Esophagus squamous epithelium (tissue), 5 donors: ENCODE measurements at regions not wholly inside any gene's neighbourhood (a gene's known extent, or its start where the extent isn't known, plus 50 kb on each side); places are given as distances from the start of the nearest gene placed in this dataset.
"Not testable (repeated sequence)": the region's sequence is repeated elsewhere in the genome, so short reads cannot be mapped to it uniquely, and the experiment has no call there.

Source experiments
- DNase-seq: peaks from one replicate; lab custom pipeline; 2025; lab: John Stamatoyannopoulos, UW
- H3K27ac ChIP-seq, 4 donors: fragments of 200-600 bp; sonication (generic); one replicate each; pipeline ENCODE4 v1.5.1; 2016 to 2019; ENCODE audit warnings: mild to moderate bottlenecking in 1 of 4
- H3K27me3 ChIP-seq, 4 donors: fragments of 200-600 bp; sonication (generic); 1 replicate in 3 of 4; 2 replicates in 1 of 4; pipeline versions ENCODE4 v1.5.1 to v1.6.0; 2017 to 2021; ENCODE audit warnings: antibody characterized with exemption in 1 of 4
- H3K36me3 ChIP-seq, 3 donors: fragments of 200-600 bp; sonication (generic); one replicate each; pipeline ENCODE4 v1.5.1; 2016 to 2019
- H3K4me1 ChIP-seq, 3 donors: fragments of 200-600 bp; sonication (generic); one replicate each; pipeline ENCODE4 v1.5.1; 2017 to 2019
- H3K4me3 ChIP-seq, 4 donors: fragments of 200-600 bp; sonication (generic); 1 replicate in 3 of 4; 2 replicates in 1 of 4; pipeline ENCODE4 v1.5.1; 2016 to 2019; ENCODE audit warnings: mild to moderate bottlenecking in 2 of 4, moderate library complexity in 1 of 4
- H3K9me3 ChIP-seq, 3 donors: fragments of 200-600 bp; sonication (generic); one replicate each; pipeline ENCODE4 v1.5.1; 2016 to 2019
- POLR2A ChIP-seq, 4 donors: fragments of 450-650 bp; IDR thresholded peaks; one replicate each; pipeline ENCODE4 v1.6.1; 2017; ENCODE audit warnings: antibody characterized with exemption in 4 of 4, mild to moderate bottlenecking in 4 of 4, moderate library complexity in 3 of 4
- WGBS, 2 donors: methylation state at CpG; one replicate each; pipeline ENCODE4 v1.1.5; 2018; 5-methylcytosine and 5-hydroxymethylcytosine counted together
- intact Hi-C: fragments of 100-400 bp; cut with DNase I; formaldehyde crosslinking; loops from one replicate; pipeline ENCODE4 v1.15.0; 2022
- TF ChIP-seq, protein P1 (sequence below), 6 experiments: fragments of 450-650 bp in 4 of 6; fragments of 200-600 bp in 2 of 6; sonication (generic) in 2 of 6; IDR thresholded peaks; one replicate each; pipeline ENCODE4 v1.5.1; 2016 to 2019; ENCODE audit warnings: antibody characterized with exemption in 6 of 6, mild to moderate bottlenecking in 4 of 6, moderate library complexity in 4 of 6
- donor health status: DM: yes; HTN: yes; CAD: no.

DNA sequence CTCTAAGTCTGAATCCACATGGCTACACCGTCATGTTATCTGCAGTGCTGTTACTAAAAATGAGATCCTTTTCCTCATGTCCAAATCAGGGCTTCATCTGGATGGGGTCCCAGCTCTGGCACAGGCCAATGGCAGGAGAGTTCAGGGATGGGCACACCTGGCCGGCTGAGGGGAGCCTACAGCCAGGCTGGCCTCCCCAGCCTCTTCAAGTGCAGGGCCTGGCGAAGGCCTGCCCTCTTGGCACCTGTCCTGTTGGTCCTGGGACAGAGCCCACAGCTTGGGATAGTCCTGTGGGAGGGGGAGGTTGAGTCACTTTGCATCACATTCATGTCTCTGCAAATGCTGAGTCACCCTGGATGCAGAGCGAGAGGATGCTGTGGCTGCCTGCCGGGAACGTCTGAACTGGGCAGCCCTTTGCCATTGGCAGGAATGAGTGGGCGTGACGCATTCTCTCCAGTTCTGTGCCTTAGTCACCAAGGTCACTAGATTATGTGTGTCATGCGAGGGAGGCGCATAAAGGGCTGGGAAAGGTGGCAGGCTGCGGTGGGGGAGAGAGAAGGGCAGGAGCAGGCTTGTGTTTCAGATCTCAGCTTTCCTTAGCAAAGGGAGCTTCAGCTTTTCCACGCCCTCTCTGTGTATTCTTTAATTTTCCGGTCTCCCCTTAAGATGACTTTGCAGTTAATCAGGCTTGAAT lies 223.2 kb upstream of the ECI2 start:
- intact Hi-C loops, result no loop called here
- TF ChIP-seq, protein P1, sequence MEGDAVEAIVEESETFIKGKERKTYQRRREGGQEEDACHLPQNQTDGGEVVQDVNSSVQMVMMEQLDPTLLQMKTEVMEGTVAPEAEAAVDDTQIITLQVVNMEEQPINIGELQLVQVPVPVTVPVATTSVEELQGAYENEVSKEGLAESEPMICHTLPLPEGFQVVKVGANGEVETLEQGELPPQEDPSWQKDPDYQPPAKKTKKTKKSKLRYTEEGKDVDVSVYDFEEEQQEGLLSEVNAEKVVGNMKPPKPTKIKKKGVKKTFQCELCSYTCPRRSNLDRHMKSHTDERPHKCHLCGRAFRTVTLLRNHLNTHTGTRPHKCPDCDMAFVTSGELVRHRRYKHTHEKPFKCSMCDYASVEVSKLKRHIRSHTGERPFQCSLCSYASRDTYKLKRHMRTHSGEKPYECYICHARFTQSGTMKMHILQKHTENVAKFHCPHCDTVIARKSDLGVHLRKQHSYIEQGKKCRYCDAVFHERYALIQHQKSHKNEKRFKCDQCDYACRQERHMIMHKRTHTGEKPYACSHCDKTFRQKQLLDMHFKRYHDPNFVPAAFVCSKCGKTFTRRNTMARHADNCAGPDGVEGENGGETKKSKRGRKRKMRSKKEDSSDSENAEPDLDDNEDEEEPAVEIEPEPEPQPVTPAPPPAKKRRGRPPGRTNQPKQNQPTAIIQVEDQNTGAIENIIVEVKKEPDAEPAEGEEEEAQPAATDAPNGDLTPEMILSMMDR (IDR thresholded peaks at IDR 0.05), result no peak
- TF ChIP-seq POLR2A (IDR thresholded peaks at IDR 0.05), result peak in 1 of 4 donors; percentile 20

DNA sequence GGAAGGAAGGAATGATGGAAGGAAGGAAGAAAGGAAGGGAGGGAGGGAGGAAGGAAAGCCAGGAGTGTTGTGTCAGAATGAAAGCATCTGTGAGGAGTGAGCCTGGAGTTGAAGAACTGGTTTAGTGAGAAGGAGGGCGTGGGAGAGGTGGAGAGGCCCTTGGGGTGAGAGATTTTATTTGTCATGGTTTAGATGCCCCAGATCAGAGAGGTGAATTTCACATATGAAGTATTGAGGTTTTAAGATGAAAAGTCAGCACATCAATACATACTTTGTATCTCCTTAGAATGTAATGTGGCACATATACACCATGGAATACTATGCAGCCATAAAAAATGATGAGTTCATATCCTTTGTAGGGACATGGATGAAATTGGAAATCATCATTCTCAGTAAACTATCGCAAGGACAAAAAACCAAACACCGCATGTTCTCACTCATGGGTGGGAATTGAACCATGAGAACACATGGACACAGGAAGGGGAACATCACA lies 222.3 kb upstream of the ECI2 start:
- peaks cover 15 to 42% (median 16%) of the 10 kb centered on the region in 3 donors for H3K4me1 ChIP-seq
- H3K27me3 ChIP-seq, H3K9me3 ChIP-seq, DNase-seq, H3K4me3 ChIP-seq, H3K36me3 ChIP-seq, intact Hi-C loops: not testable (repeated sequence)
- 72 to 81% methylated on average over 2 to 3 of the region's 3 CpGs for WGBS, 2 donors
- H3K27ac ChIP-seq, result peak overlapping the region; percentile 90 to 94 (median 93)

More for the DNA sequence above, 223.2 kb upstream of the ECI2 start:
- WGBS, 2 donors, result 23 to 34% methylated on average over 6 to 8 of the region's 13 CpGs
- peak overlapping the region in 1 of 4 donors; percentile 37 for H3K4me3 ChIP-seq
- no peaks in the 10 kb centered on the region for H3K9me3 ChIP-seq
- H3K36me3 ChIP-seq, result no peaks in the 10 kb centered on the region
- H3K4me1 ChIP-seq, result peaks cover 15 to 33% (median 16%) of the 10 kb centered on the region in 3 donors
- DNase-seq, result peak; percentile 16
- no peaks in the 10 kb centered on the region for H3K27me3 ChIP-seq
- peak overlapping the region; percentile 90 to 94 (median 93) for H3K27ac ChIP-seq

DNA sequence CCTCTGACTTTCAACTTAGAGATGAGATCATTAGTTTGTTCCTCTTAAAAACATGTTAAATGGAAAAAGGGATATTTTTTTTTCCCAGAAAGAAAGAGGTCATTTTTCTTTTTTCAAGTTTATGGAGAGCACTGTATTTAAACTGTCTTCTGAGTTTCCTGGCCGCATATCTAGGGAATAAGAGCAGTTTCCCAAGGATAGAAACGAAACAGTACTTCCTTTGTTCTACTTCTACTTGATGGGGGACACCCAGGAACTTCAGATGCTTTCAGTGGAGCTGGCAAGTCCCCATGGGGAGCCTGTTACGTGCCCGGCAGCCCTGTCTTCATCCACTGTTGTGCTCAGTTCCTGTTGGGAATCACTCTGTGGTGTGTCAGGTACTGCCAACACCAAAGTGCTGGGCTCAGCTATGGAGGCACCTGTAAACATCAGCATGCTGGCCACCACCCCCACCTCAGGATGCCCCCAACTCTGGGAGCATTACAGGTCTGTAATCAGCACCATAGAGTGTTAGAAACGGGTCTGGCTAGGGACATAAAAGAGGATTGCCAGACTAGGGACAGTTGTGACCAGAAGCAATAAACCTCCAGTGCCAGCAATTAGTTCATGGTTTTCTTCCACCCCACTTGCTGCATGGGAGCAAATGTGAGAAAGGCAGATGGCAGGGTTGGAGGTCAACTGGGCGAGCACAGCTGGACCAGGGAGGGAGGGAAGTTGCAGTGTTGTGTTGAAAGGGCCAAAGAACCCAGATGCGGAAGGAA lies 221.7 kb upstream of the ECI2 start:
- peaks cover 20 to 48% (median 21%) of the 10 kb centered on the region in 3 donors for H3K4me1 ChIP-seq
- H3K27ac ChIP-seq, result peak overlapping the region; percentile 53 to 94 (median 91)
- TF ChIP-seq, protein P1 (IDR thresholded peaks at IDR 0.05), result no peak
- TF ChIP-seq POLR2A (IDR thresholded peaks at IDR 0.05), result no peak
- no peak for DNase-seq
- no peaks in the 10 kb centered on the region for H3K36me3 ChIP-seq
- no peak overlapping the region for H3K4me3 ChIP-seq
- no peaks in the 10 kb centered on the region for H3K27me3 ChIP-seq
- WGBS, 2 donors, result 76 to 80% methylated on average over 6 to 7 of the region's 7 CpGs
- intact Hi-C loops, result no loop called here
- no peaks in the 10 kb centered on the region for H3K9me3 ChIP-seq

DNA sequence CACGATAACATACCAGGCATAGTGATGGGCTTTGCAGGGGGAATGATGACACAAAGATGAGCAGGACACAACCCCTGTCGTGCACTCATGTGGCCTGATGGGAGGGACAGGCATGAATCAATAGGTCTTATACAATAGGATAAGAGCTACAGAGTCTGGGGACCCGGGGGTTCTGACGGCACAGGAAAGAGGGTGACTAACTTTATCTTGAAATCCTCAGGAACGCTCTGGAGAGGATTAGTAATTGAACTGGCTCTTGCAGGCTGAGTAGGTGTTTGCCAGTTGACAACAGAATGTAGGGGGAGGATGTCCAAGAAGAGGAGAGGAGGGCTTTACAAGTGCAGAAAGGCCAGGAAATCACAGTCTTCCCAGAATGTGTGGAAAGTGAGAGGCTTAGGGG lies 219.9 kb upstream of the ECI2 start:
- H3K27ac ChIP-seq, result no peak overlapping the region
- H3K36me3 ChIP-seq, result no peaks in the 10 kb centered on the region
- TF ChIP-seq, protein P1 (IDR thresholded peaks at IDR 0.05), result no peak
- TF ChIP-seq POLR2A (IDR thresholded peaks at IDR 0.05), result no peak
- H3K4me1 ChIP-seq, result peaks cover 20 to 66% (median 23%) of the 10 kb centered on the region in 3 donors
- no peak for DNase-seq
- H3K4me3 ChIP-seq, result no peak overlapping the region
- no peaks in the 10 kb centered on the region for H3K9me3 ChIP-seq
- H3K27me3 ChIP-seq, result no peaks in the 10 kb centered on the region
- intact Hi-C loops, result no loop called here
- 36 to 58% methylated on average over 5 of the region's 5 CpGs for WGBS, 2 donors

DNA sequence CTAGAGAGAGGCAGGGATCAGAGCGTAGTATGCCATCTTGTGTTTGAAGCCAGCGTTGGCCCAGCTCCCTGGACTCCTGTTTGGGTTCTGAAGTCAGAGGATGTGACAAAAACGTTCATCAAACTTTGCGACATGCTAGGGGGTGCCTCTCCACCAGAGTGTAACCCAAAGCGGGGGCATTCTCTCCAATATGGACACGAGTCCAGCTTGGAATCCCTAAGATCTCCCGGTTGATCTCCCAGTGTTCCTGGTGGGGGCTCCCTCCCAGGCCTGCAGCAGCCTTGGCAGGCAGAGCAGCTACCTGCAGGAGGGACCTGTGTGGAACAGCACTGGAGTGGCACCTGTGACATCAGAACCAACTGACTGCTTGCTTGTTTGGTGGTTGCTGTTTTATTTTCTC lies 218.8 kb upstream of the ECI2 start:
- 66 to 86% methylated on average over 2 to 6 of the region's 7 CpGs for WGBS, 2 donors
- no peak overlapping the region for H3K4me3 ChIP-seq
- TF ChIP-seq, protein P1 (IDR thresholded peaks at IDR 0.05), result no peak
- no peak for TF ChIP-seq POLR2A (IDR thresholded peaks at IDR 0.05)
- H3K36me3 ChIP-seq, result no peaks in the 10 kb centered on the region
- no peaks in the 10 kb centered on the region for H3K27me3 ChIP-seq
- H3K27ac ChIP-seq, result no peak overlapping the region
- intact Hi-C loops, result no loop called here
- H3K4me1 ChIP-seq, result peaks cover 17 to 64% (median 22%) of the 10 kb centered on the region in 3 donors
- no peaks in the 10 kb centered on the region for H3K9me3 ChIP-seq
- no peak for DNase-seq
